RKO (cell line): ENCODE measurements at regions not wholly inside any gene's neighbourhood (a gene's known extent, or its start where the extent isn't known, plus 50 kb on each side); places are given as distances from the start of the nearest gene placed in this dataset.
"Not testable (repeated sequence)": the region's sequence is repeated elsewhere in the genome, so short reads cannot be mapped to it uniquely, and the experiment has no call there.

Source experiments
- DNase-seq: peaks from one replicate; pipeline ENCODE4 v3.0.0-alpha.2; 2016; ENCODE audit warnings: low spot score

DNA sequence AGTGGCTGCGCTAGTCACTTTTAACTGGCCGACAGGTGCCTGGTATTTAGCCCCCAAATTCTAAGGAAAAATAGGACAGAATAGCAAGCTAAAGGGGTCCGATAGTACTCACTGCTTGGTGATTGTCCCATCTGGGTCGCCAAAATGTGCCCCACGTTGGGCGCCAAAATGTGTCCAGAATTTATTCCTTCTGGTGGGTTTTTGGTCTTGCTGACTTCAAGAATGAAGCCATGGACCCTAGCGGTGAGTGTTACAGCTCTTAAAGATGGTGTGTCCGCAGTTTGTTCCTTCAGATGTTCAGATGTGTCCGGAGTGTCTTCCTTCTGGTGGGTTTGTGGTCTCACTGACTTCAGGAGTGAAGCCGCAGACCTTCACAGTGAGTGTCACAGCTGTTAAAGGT, 144.8 kb upstream of the XIRP2 start:
- not testable (repeated sequence) for DNase-seq

GRCh38 chr2:166727095-166727494, 161.2 kb upstream of the XIRP2 start:
- no peak for DNase-seq

- no peak for DNase-seq
Observed at GRCh38 chr2:166725927-166726924, 162.1 kb upstream of the XIRP2 start.

DNA sequence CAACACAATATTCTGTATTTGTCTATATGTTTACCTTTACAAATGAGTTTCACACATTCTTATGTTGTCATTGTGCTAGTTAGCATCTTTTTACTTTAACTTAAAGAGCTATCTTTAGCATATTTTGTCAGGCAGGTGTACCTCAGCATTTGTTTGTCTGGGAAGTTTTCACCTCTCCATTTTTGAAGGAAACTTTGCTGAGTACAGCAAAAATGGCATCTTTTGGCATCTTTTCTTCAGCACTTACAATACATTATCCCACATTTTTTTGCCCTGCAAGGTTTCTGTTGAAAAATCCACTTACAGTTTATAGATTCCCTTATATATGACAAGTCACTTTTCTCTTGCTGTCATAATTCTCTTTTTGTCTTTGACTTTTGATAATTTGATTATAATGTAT, 171.3 kb upstream of the XIRP2 start:
- no peak for DNase-seq

DNA sequence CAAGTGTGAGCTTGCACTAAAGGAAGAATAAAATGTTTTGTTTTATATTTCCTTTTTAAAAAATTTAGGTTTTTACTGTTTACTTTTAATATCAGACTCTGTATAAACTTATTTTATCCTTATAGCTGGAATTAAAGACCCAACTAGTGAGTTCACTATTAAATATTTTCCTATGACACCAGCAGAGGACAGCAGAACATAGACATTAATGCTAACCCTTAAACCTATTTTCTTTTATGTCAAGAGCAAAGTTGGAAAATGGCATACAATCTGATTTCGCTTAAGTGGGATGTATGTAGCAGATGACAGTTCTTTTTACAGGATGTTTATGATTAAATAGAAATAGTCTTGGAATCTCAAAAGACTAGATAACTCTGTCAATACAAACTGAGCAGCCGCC, 188.2 kb upstream of the XIRP2 start:
- DNase-seq = peak; percentile 6

- DNase-seq = no peak
Observed at GRCh38 chr2:166695154-166695553, 193.1 kb upstream of the XIRP2 start.

DNA sequence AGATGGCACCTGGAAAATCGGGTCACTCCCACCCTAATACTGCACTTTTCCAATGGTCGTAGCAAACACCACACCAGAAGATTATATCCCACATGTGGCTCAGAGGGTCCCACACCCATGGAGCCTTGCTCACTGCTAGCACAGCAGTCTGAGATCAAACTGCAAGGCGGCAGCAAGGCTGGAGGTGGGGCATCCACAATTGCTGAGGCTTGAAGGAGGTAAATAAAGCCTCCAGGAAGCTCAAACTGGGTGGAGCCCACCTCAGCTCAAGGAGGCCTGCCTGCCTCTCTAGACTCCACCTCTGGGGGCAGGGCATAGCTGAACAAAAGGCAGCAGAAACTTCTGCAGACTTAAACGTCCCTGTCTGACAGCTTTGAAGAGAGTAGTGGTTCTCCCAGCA, 192.0 kb upstream of the SCN7A start:
- not testable (repeated sequence) for DNase-seq

DNA sequence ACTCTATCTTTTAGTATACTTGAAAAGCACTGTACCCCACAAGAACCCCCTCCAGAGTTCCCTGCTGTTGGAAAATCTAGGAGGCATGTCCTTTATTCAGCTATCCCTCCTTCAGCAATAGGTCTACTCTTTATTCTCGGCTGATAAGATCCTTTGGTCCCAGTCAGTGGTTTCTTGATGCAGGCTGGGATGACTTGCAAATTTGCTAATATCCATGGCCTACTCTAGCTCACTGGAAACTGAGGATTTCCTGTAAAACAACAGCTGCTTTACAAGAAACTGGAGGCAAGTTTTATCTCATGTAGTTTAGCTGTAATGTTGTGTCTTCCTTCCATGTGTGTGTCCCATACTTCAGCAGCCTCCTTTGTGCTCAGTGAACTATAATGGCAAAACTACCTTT, 183.9 kb upstream of the SCN7A start:
- no peak for DNase-seq

- DNase-seq = no peak
Observed at GRCh38 chr2:166676716-166677115, 182.7 kb upstream of the SCN7A start.

DNA sequence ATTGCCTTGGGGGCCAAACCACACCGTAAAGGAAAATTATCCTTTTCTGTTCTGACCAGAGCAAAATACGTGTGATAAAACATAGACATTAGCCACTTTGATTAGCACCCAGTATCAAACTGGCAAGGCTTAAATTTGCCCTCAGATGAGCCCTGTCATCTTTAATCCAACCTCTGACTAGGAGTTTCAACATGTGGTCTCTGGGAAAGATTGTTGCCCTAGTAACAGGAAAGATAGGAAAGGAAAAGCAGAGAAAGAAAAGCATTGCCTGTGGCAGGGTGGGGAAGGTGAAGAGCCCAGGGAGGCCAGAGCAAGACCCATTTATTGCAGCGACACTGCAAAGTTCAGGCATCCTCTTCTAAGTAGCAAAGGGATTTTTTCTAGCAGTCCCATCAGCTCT, 181.5 kb upstream of the SCN7A start:
- DNase-seq = no peak

DNA sequence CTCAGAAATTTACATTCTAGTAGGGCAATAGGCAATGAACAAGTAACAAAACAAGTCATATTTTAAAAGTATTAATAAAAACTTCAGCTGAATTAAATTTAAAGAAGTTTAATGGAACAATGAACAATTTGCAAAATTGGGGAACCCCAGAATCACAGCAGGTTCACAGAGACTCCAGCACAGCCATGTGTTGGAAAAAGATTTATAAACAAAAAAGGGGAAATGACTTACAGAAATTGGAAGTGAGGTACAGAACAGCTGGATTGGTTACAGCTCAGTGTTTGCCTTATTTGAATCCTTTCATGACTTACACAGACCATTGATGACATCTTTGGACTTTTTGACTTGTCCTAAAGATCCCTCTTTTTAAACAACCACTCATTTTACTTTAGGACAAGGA, 179.9 kb upstream of the SCN7A start:
- no peak for DNase-seq

- no peak for DNase-seq
Observed at GRCh38 chr2:166671801-166672200, 177.8 kb upstream of the SCN7A start.

- no peak for DNase-seq
Observed at GRCh38 chr2:166671235-166671634, 177.2 kb upstream of the SCN7A start.

DNA sequence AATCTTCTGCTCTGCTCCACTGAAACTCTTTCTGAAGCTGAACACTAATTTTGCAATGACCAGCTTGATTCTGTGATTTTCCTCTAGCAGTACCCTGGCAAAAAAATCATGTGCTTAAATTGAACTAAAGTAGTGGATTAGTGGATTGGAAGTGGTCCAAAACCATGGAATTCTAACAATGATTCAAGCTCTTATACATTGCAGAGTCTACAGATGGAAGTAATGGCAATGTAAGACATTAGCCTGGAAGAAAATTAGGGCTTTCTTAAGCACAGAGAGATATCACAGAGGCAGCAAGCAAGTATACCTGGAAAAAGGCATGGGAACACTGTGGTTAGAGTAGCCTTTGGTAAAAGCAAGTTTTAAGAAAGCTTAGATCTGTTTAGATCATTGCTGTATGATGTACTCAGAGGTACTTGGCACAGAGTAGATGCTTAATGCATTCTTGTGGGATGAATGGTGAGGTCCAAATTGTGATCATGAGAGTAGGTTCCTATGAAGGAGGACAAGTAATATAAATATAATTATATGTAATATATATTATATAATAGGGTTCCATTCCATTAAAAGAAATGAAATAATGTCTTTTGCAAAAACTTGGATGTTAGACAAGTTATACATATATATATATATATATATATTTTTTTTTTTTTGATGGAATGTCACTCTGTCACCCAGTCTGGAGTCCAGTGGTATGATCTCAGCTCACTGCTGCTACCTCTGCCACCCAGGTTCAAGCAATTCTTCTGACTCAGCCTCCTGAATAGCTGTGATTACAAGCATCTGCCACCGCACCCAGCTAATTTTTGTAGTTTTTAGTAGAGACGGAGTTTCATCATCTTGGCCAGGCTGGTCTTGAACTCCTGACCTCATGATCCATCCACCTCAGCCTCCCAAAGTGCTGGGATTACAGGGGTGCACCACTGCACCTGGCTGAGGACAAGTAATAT, 172.2 kb upstream of the SCN7A start:
- no peak for DNase-seq

GRCh38 chr2:166661824-166662223, 167.8 kb upstream of the SCN7A start:
- no peak for DNase-seq

DNA sequence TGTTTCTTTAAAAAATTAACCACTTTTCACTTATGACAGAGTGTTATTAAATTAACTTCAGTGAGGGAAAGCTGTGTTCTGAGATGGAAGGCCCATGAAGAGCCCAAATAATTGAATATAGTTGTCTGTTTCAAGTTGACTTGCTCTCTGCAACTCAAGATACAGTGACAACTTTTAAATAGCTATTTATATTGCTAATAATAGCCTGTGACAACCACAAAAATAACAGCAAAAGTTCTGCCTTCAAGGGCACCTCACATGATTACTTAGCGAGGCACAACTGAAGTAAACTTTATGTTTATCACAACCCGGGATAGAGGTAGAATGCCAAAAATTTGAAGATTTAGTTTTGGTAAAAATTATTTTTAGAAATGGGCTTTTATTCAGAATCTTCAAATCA, 167.3 kb upstream of the SCN7A start:
- DNase-seq = no peak

DNA sequence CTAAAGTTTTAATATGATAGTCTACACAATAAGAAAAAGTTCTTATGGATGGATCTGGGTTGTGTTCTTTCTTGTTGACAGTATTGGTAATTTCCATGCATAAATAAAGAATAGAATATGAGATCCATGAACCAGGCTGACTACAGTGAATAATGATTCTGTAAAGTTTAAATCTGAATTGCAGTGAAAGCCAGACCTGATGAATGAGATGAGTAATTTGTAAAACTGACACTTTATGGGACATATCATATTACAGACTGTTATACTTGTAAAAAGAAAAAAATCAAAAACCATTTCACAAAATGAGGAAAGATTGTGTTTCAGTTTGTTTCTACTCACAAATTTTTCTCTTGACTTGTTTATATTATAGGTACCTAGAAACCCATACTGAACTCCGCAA, 164.9 kb upstream of the SCN7A start:
- DNase-seq = no peak

- no peak for DNase-seq
Observed at GRCh38 chr2:166653185-166653813, 159.2 kb upstream of the SCN7A start.

- DNase-seq = no peak
Observed at GRCh38 chr2:166651991-166652390, 157.9 kb upstream of the SCN7A start.

DNA sequence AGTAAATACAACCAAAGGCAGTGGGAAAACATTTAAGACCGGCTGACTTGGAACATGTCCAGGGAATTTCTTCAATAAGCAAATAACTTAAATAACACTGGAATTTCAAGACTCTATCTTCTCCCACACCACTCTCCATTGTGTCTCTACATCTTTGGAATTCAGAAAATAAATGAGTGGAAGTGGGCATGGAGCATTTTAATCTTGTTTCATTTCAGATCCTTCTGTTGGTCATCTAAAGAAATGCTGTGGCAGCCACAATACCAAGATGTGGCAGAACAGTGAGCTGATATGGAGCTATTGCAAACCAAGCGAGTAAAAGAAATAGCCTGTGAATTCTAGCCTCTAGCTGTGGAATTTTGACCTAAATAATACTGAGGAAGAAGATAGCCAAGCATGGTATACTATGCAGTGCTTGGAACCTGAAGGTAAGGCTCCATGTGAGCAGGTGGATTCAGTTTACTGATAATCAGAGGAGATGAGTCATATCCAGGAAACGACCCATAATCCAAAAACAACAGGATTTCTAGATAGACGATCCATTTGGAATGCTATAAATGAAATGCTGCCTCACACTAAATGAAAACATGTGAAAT, 157.1 kb upstream of the SCN7A start:
- no peak for DNase-seq

- no peak for DNase-seq
Observed at GRCh38 chr2:166647935-166648334, 153.9 kb upstream of the SCN7A start.

- no peak for DNase-seq
Observed at GRCh38 chr2:166643980-166644379, 149.9 kb upstream of the SCN7A start.
